CD4-positive, alpha-beta T cell (primary cell): ENCODE measurements at regions not wholly inside any gene's neighbourhood (a gene's known extent, or its start where the extent isn't known, plus 50 kb on each side); places are given as distances from the start of the nearest gene placed in this dataset.

Experiments
- ATAC-seq: fragments of 200-7000 bp; cut with Tn5 transposase; one replicate; pipeline ENCODE4 v1.10.0; 2022; ENCODE audit warnings: mild to moderate bottlenecking; ENCODE audit not compliant: poor library complexity
- CTCF ChIA-PET: fragments of 350-600 bp; sonication (Branson Sonifier 250); formaldehyde crosslinking; loops from one replicate; lab custom pipeline; 2021; ENCODE audit warnings: antibody characterized with exemption, inconsistent platforms; lab: Charles Lee
- POLR2A ChIA-PET: fragments of 350-600 bp; sonication (Branson Sonifier 250); formaldehyde crosslinking; loops from one replicate; lab custom pipeline; 2021; ENCODE audit warnings: antibody characterized with exemption, inconsistent platforms; lab: Charles Lee
- DNase-seq, 14 experiments: peaks; one replicate each; pipeline ENCODE4 v3.0.0-alpha.2; 2013 to 2020; ENCODE audit warnings: mixed read lengths in 2 of 14
- H3K27ac ChIP-seq, 2 donors: one replicate each; pipeline versions ENCODE4 v1.5.1 to v1.7.0; 2013; ENCODE audit warnings: low read length in 2 of 2, low read depth in 1 of 2, mild to moderate bottlenecking in 1 of 2
- H3K27me3 ChIP-seq, 2 experiments: 1 replicate in 1 of 2; 2 replicates in 1 of 2; pipeline versions ENCODE4 v1.6.1 to v1.7.0; 2013; ENCODE audit warnings: low read length in 2 of 2, control low read depth in 1 of 2, mild to moderate bottlenecking in 1 of 2, moderate library complexity in 1 of 2; ENCODE audit not compliant: insufficient read depth in 2 of 2, control insufficient read depth in 1 of 2
- H3K36me3 ChIP-seq: one replicate; pipeline ENCODE4 v1.6.1; 2013; ENCODE audit warnings: low read length, control low read depth; ENCODE audit not compliant: insufficient read depth
- H3K4me1 ChIP-seq: one replicate; pipeline ENCODE4 v1.6.1; 2013; ENCODE audit warnings: low read length, control low read depth; ENCODE audit not compliant: insufficient read depth
- H3K4me3 ChIP-seq: one replicate; pipeline ENCODE4 v1.5.1; 2013; ENCODE audit warnings: mild to moderate bottlenecking, low read length, moderate library complexity
- H3K9me3 ChIP-seq, 2 experiments: 1 replicate in 1 of 2; 2 replicates in 1 of 2; pipeline versions ENCODE4 v1.6.1 to v1.7.0; 2013; ENCODE audit warnings: low read length in 2 of 2, mild to moderate bottlenecking in 2 of 2, control low read depth in 1 of 2, moderate library complexity in 1 of 2; ENCODE audit not compliant: control insufficient read depth in 1 of 2, insufficient read depth in 1 of 2
- H3K27ac Mint-ChIP-seq: one replicate; pipeline ENCODE4 v1.8.0; 2020; ENCODE audit warnings: mixed read lengths
- H3K27me3 Mint-ChIP-seq: one replicate; pipeline ENCODE4 v1.8.0; 2021; ENCODE audit warnings: mixed read lengths
- H3K36me3 Mint-ChIP-seq: one replicate; pipeline ENCODE4 v1.8.0; 2021; ENCODE audit warnings: low read depth, mixed read lengths
- H3K4me1 Mint-ChIP-seq: one replicate; pipeline ENCODE4 v1.8.0; 2021; ENCODE audit warnings: low read depth, mixed read lengths
- H3K4me3 Mint-ChIP-seq: one replicate; pipeline ENCODE4 v1.8.0; 2020; ENCODE audit warnings: mild to moderate bottlenecking, mixed read lengths
- H3K9me3 Mint-ChIP-seq: one replicate; pipeline ENCODE4 v1.8.0; 2020; ENCODE audit warnings: mixed read lengths
- CTCF ChIP-seq: fragments of 200-600 bp; IDR thresholded peaks from one replicate; pipeline ENCODE4 v1.8.0; 2022; ENCODE audit warnings: antibody characterized with exemption, mild to moderate bottlenecking
- intact Hi-C, 2 experiments: fragments of 100-400 bp; cut with DNase I in 1 of 2; cut with micrococcal nuclease in 1 of 2; formaldehyde crosslinking; loops; one replicate each; pipeline versions ENCODE4 v1.15.1 to v1.9.0; 2023 to 2025; cut with DNase I, micrococcal nuclease

- Histone ChIP-seq H3K36me3 (no peaks in the 10 kb centered on the region), H3K27ac (no peak overlapping the region), H3K9me3 (no peaks in the 10 kb centered on the region), H3K27me3 (no peaks in the 10 kb centered on the region), H3K4me1 (no peaks in the 10 kb centered on the region), H3K4me3 (no peak overlapping the region)
- ChIA-PET POLR2A (no interaction called here), CTCF (no interaction called here)
- DNase-seq (no peak), ATAC-seq (no peak)
- Mint-ChIP-seq H3K27me3 (no peaks in the 10 kb centered on the region), H3K4me1 (no peaks in the 10 kb centered on the region), H3K36me3 (no peaks in the 10 kb centered on the region), H3K4me3 (no peak overlapping the region), H3K9me3 (no peaks in the 10 kb centered on the region), H3K27ac (no peak overlapping the region)
- intact Hi-C loops, result no loop called here
- no peak for TF ChIP-seq CTCF
Observed at GRCh38 chr2:234174742-234175141, 124.2 kb downstream of the SPP2 start.

- no peaks in the 10 kb centered on the region for H3K36me3 Mint-ChIP-seq
- no peaks in the 10 kb centered on the region for H3K27me3 ChIP-seq
- H3K4me3 Mint-ChIP-seq, result no peak overlapping the region
- DNase-seq (no peak), ATAC-seq (no peak)
- H3K27ac ChIP-seq, result no peak overlapping the region
- no peaks in the 10 kb centered on the region for H3K4me1 Mint-ChIP-seq
- POLR2A ChIA-PET, result no interaction called here
- H3K4me3 ChIP-seq, result no peak overlapping the region
- CTCF ChIA-PET, result no interaction called here
- H3K27ac Mint-ChIP-seq, result no peak overlapping the region
- intact Hi-C loops, result no loop called here
- TF ChIP-seq CTCF, result no peak
- H3K9me3 ChIP-seq, result no peaks in the 10 kb centered on the region
- no peaks in the 10 kb centered on the region for H3K36me3 ChIP-seq
- no peaks in the 10 kb centered on the region for H3K9me3 Mint-ChIP-seq
- no peaks in the 10 kb centered on the region for H3K27me3 Mint-ChIP-seq
- no peaks in the 10 kb centered on the region for H3K4me1 ChIP-seq
Observed at GRCh38 chr2:234172532-234172931, 122.0 kb downstream of the SPP2 start.

GRCh38 chr2:234172066-234172465, 121.6 kb downstream of the SPP2 start:
- Histone ChIP-seq H3K9me3 (no peaks in the 10 kb centered on the region), H3K36me3 (no peaks in the 10 kb centered on the region), H3K4me1 (no peaks in the 10 kb centered on the region), H3K4me3 (no peak overlapping the region), H3K27ac (no peak overlapping the region), H3K27me3 (no peaks in the 10 kb centered on the region)
- no peak for ATAC-seq
- H3K9me3 Mint-ChIP-seq, result no peaks in the 10 kb centered on the region
- intact Hi-C loops, result no loop called here
- no peak overlapping the region for H3K4me3 Mint-ChIP-seq
- no peak overlapping the region for H3K27ac Mint-ChIP-seq
- DNase-seq, result no peak
- no peaks in the 10 kb centered on the region for H3K4me1 Mint-ChIP-seq
- ChIA-PET POLR2A (no interaction called here), CTCF (no interaction called here)
- H3K36me3 Mint-ChIP-seq, result no peaks in the 10 kb centered on the region
- no peak for TF ChIP-seq CTCF
- no peaks in the 10 kb centered on the region for H3K27me3 Mint-ChIP-seq
